Bronchial epithelial cell (primary cell): ENCODE measurements at regions not wholly inside any gene's neighbourhood (a gene's known extent, or its start where the extent isn't known, plus 50 kb on each side); places are given as distances from the start of the nearest gene placed in this dataset.

Experiments used
- DNase-seq: peaks from one replicate; pipeline ENCODE4 v3.0.0-alpha.2; 2010; ENCODE audit warnings: low read depth
- FAIRE-seq: peaks from 2 replicates; lab custom pipeline; 2011; peaks lifted over from hg19 to GRCh38; lab: Jason Lieb, UNC
- H3K27me3 ChIP-seq: 2 replicates; pipeline ENCODE4 v1.5.1; 2011; ENCODE audit warnings: low read length; ENCODE audit not compliant: control insufficient read depth, insufficient read depth
- H3K36me3 ChIP-seq: 2 replicates; pipeline ENCODE4 v1.5.1; 2011; ENCODE audit warnings: low read length; ENCODE audit not compliant: control insufficient read depth, insufficient read depth
- H3K4me3 ChIP-seq: 2 replicates; pipeline ENCODE4 v1.5.1; 2011; ENCODE audit warnings: mild to moderate bottlenecking, low read depth, low read length, control low read depth
- CTCF ChIP-seq: IDR thresholded peaks from 2 replicates; pipeline ENCODE4 v1.5.1; 2011; ENCODE audit warnings: mild to moderate bottlenecking, moderate library complexity, low read length, control low read depth, inconsistent platforms; ENCODE audit not compliant: insufficient read depth, severe bottlenecking

GRCh38 chr20:57919049-57919448 is 209.2 kb upstream of the PMEPA1 start:
- no peak for FAIRE-seq
- no peak for TF ChIP-seq CTCF
- peaks cover 8% of the 10 kb centered on the region for H3K27me3 ChIP-seq

GRCh38 chr20:57918551-57918950 is 208.7 kb upstream of the PMEPA1 start:
- Histone ChIP-seq H3K4me3 (no peak overlapping the region), H3K36me3 (no peaks in the 10 kb centered on the region), H3K27me3 (peaks cover 8% of the 10 kb centered on the region)
- FAIRE-seq (no peak), DNase-seq (no peak)
- TF ChIP-seq CTCF = no peak

More at GRCh38 chr20:57919049-57919448, 209.2 kb upstream of the PMEPA1 start:
- no peaks in the 10 kb centered on the region for H3K36me3 ChIP-seq
- no peak for DNase-seq
- no peak overlapping the region for H3K4me3 ChIP-seq

GRCh38 chr20:57914205-57914604 is 204.4 kb upstream of the PMEPA1 start:
- peaks cover 10% of the 10 kb centered on the region for H3K27me3 ChIP-seq
- FAIRE-seq (no peak), DNase-seq (no peak)
- H3K4me3 ChIP-seq = no peak overlapping the region
- TF ChIP-seq CTCF = no peak
- no peaks in the 10 kb centered on the region for H3K36me3 ChIP-seq

GRCh38 chr20:57913156-57913930 is 203.5 kb upstream of the PMEPA1 start:
- Histone ChIP-seq H3K27me3 (peaks cover 8% of the 10 kb centered on the region), H3K4me3 (no peak overlapping the region), H3K36me3 (no peaks in the 10 kb centered on the region)
- DNase-seq = no peak
- no peak for TF ChIP-seq CTCF
- FAIRE-seq = no peak

GRCh38 chr20:57912227-57912582 is 202.4 kb upstream of the PMEPA1 start:
- FAIRE-seq = no peak
- Histone ChIP-seq H3K27me3 (peaks cover 8% of the 10 kb centered on the region), H3K36me3 (no peaks in the 10 kb centered on the region), H3K4me3 (no peak overlapping the region)
- TF ChIP-seq CTCF = no peak
- no peak for DNase-seq
